Suprapubic skin (tissue), 4 donors: ENCODE measurements at regions not wholly inside any gene's neighbourhood (a gene's known extent, or its start where the extent isn't known, plus 50 kb on each side); places are given as distances from the start of the nearest gene placed in this dataset.

Source experiments
- DNase-seq, 2 donors: peaks; one replicate each; pipeline ENCODE4 v3.0.0-alpha.2; 2019; ENCODE audit warnings: low spot score in 2 of 2
- H3K27ac ChIP-seq: fragments of 200-600 bp; sonication (generic); one replicate; pipeline ENCODE4 v1.5.1; 2019
- H3K27me3 ChIP-seq: fragments of 200-600 bp; sonication (generic); one replicate; pipeline ENCODE4 v1.5.1; 2019
- H3K36me3 ChIP-seq: fragments of 200-600 bp; sonication (generic); one replicate; pipeline ENCODE4 v1.5.1; 2019
- H3K4me1 ChIP-seq: fragments of 200-600 bp; sonication (generic); one replicate; pipeline ENCODE4 v1.5.1; 2019
- H3K4me3 ChIP-seq: fragments of 200-600 bp; sonication (generic); one replicate; pipeline ENCODE4 v1.5.1; 2019; ENCODE audit warnings: mild to moderate bottlenecking
- H3K9me3 ChIP-seq: fragments of 200-600 bp; sonication (generic); one replicate; pipeline ENCODE4 v1.5.1; 2019
- CTCF ChIP-seq, 2 donors: fragments of 200-600 bp in 1 of 2; fragments of 450-650 bp in 1 of 2; sonication (generic) in 1 of 2; IDR thresholded peaks; one replicate each; pipeline ENCODE4 v1.5.1; 2016 to 2019; ENCODE audit warnings: antibody characterized with exemption in 2 of 2, mild to moderate bottlenecking in 1 of 2, moderate library complexity in 1 of 2
- EP300 ChIP-seq: sonication (generic); formaldehyde crosslinking; IDR thresholded peaks from one replicate; pipeline ENCODE4 v1.6.1; 2017; ENCODE audit warnings: antibody characterized with exemption
- POLR2A ChIP-seq, 2 donors: fragments of 450-650 bp; IDR thresholded peaks; one replicate each; pipeline ENCODE4 v1.6.1; 2017; ENCODE audit warnings: antibody characterized with exemption in 2 of 2, mild to moderate bottlenecking in 2 of 2, moderate library complexity in 2 of 2
- POLR2AphosphoS5 ChIP-seq, 3 donors: sonication (generic); formaldehyde crosslinking; IDR thresholded peaks; one replicate each; pipeline ENCODE4 v1.6.1; 2017; ENCODE audit warnings: antibody characterized with exemption in 3 of 3
- WGBS: methylation state at CpG from one replicate; pipeline ENCODE4 v1.1.5; 2018; 5-methylcytosine and 5-hydroxymethylcytosine counted together

- WGBS: 72% methylated on average over 4 of the region's 4 CpGs
- no peaks in the 10 kb centered on the region for H3K4me1 ChIP-seq
- no peak for DNase-seq
- H3K36me3 ChIP-seq: no peaks in the 10 kb centered on the region
- TF ChIP-seq POLR2AphosphoS5 (IDR thresholded peaks at IDR 0.05): no peak
- no peak for TF ChIP-seq EP300
- TF ChIP-seq POLR2A (IDR thresholded peaks at IDR 0.05): no peak
- no peak for TF ChIP-seq CTCF (IDR thresholded peaks at IDR 0.05)
- no peak overlapping the region for H3K4me3 ChIP-seq
- no peak overlapping the region for H3K27ac ChIP-seq
- H3K9me3 ChIP-seq: no peaks in the 10 kb centered on the region
- H3K27me3 ChIP-seq: no peaks in the 10 kb centered on the region
Measured at GRCh38 chr11:96954587-96955242, 564.9 kb downstream of the JRKL start.

- Histone ChIP-seq H3K4me3 (no peak overlapping the region), H3K4me1 (no peaks in the 10 kb centered on the region), H3K27ac (no peak overlapping the region), H3K36me3 (no peaks in the 10 kb centered on the region), H3K9me3 (no peaks in the 10 kb centered on the region), H3K27me3 (no peaks in the 10 kb centered on the region)
- no peak for TF ChIP-seq EP300
- TF ChIP-seq POLR2A (IDR thresholded peaks at IDR 0.05): no peak
- no peak for TF ChIP-seq CTCF (IDR thresholded peaks at IDR 0.05)
- TF ChIP-seq POLR2AphosphoS5 (IDR thresholded peaks at IDR 0.05): no peak
- WGBS: 45% methylated on average over 2 of the region's 2 CpGs
- DNase-seq: no peak
Measured at GRCh38 chr11:96960476-96960875, 570.7 kb downstream of the JRKL start.

GRCh38 chr11:96960926-96961325 lies 571.1 kb downstream of the JRKL start:
- Histone ChIP-seq H3K4me1 (no peaks in the 10 kb centered on the region), H3K36me3 (no peaks in the 10 kb centered on the region), H3K9me3 (no peaks in the 10 kb centered on the region), H3K27me3 (no peaks in the 10 kb centered on the region), H3K27ac (no peak overlapping the region), H3K4me3 (no peak overlapping the region)
- DNase-seq: no peak
- 87% methylated on average over 1 of the region's 1 CpG for WGBS
- TF ChIP-seq EP300: no peak
- no peak for TF ChIP-seq CTCF (IDR thresholded peaks at IDR 0.05)
- no peak for TF ChIP-seq POLR2A (IDR thresholded peaks at IDR 0.05)
- TF ChIP-seq POLR2AphosphoS5 (IDR thresholded peaks at IDR 0.05): no peak

- Histone ChIP-seq H3K9me3 (no peaks in the 10 kb centered on the region), H3K4me1 (no peaks in the 10 kb centered on the region), H3K27me3 (no peaks in the 10 kb centered on the region), H3K27ac (no peak overlapping the region), H3K36me3 (no peaks in the 10 kb centered on the region), H3K4me3 (no peak overlapping the region)
- 66% methylated on average over 4 of the region's 4 CpGs for WGBS
- TF ChIP-seq EP300 (no peak), POLR2AphosphoS5 (IDR thresholded peaks at IDR 0.05) (no peak)
- DNase-seq: no peak
Measured at GRCh38 chr11:96961931-96962330, 572.1 kb downstream of the JRKL start.

- WGBS: 92% methylated on average over 2 of the region's 2 CpGs
- Histone ChIP-seq H3K36me3 (no peaks in the 10 kb centered on the region), H3K4me1 (no peaks in the 10 kb centered on the region), H3K4me3 (no peak overlapping the region), H3K9me3 (no peaks in the 10 kb centered on the region), H3K27ac (no peak overlapping the region), H3K27me3 (no peaks in the 10 kb centered on the region)
- TF ChIP-seq POLR2A (IDR thresholded peaks at IDR 0.05) (no peak), POLR2AphosphoS5 (IDR thresholded peaks at IDR 0.05) (no peak), CTCF (IDR thresholded peaks at IDR 0.05) (no peak), EP300 (no peak)
- DNase-seq: no peak
Measured at GRCh38 chr11:96963375-96963774, 573.6 kb downstream of the JRKL start.

- no peaks in the 10 kb centered on the region for H3K36me3 ChIP-seq
- no peaks in the 10 kb centered on the region for H3K4me1 ChIP-seq
- TF ChIP-seq POLR2A (IDR thresholded peaks at IDR 0.05): no peak
- TF ChIP-seq CTCF (IDR thresholded peaks at IDR 0.05): no peak
- no peak for TF ChIP-seq POLR2AphosphoS5 (IDR thresholded peaks at IDR 0.05)
- no peak for TF ChIP-seq EP300
- H3K9me3 ChIP-seq: no peaks in the 10 kb centered on the region
- WGBS: 89% methylated on average over 2 of the region's 2 CpGs
- DNase-seq: no peak
- no peak overlapping the region for H3K27ac ChIP-seq
- H3K27me3 ChIP-seq: no peaks in the 10 kb centered on the region
- no peak overlapping the region for H3K4me3 ChIP-seq
Measured at GRCh38 chr11:96964661-96965060, 574.8 kb downstream of the JRKL start.
